ENCODE measurements at regions not wholly inside any gene's neighbourhood (a gene's known extent, or its start where the extent isn't known, plus 50 kb on each side); places are given as distances from the start of the nearest gene placed in this dataset.

DNA sequence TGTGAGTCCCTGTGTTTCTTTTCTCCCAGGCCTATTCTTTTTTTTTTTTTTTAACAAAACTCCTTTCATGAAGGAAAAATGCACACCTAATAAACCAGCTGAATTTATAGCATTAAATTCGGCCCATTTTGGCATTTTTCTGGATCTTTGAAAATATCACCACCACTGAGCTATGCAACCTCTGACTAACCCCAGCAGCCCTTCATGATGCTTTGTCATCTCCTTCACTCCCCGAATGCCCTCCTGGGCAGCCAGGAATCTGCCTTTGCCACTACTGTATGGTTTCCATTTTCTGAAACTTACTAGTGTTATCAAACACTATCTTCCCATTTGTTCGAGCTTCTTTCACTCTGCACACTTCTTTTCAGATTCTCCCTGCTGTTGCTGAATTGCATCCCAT lies 97.9 kb downstream of the ZNF280B start:
- H3K36me3 ChIP-seq = no peaks in the 10 kb centered on the region
- no peak overlapping the region for H3K27ac ChIP-seq (replicated peaks)
- H3K27me3 ChIP-seq (ENCODE audit: low read depth) = peaks cover 96% of the 10 kb centered on the region
- intact Hi-C loops (cut with micrococcal nuclease) = no loop called here
- no peak for DNase-seq
- no peak overlapping the region for H3K4me3 ChIP-seq
- H3K4me1 ChIP-seq = peaks cover 13% of the 10 kb centered on the region
- TF ChIP-seq, protein P1, sequence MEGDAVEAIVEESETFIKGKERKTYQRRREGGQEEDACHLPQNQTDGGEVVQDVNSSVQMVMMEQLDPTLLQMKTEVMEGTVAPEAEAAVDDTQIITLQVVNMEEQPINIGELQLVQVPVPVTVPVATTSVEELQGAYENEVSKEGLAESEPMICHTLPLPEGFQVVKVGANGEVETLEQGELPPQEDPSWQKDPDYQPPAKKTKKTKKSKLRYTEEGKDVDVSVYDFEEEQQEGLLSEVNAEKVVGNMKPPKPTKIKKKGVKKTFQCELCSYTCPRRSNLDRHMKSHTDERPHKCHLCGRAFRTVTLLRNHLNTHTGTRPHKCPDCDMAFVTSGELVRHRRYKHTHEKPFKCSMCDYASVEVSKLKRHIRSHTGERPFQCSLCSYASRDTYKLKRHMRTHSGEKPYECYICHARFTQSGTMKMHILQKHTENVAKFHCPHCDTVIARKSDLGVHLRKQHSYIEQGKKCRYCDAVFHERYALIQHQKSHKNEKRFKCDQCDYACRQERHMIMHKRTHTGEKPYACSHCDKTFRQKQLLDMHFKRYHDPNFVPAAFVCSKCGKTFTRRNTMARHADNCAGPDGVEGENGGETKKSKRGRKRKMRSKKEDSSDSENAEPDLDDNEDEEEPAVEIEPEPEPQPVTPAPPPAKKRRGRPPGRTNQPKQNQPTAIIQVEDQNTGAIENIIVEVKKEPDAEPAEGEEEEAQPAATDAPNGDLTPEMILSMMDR (IDR thresholded peaks at IDR 0.05; ENCODE audit: borderline replicate concordance) = no peak
- peaks cover 21% of the 10 kb centered on the region for H3K9me3 ChIP-seq (replicated peaks)

DNA sequence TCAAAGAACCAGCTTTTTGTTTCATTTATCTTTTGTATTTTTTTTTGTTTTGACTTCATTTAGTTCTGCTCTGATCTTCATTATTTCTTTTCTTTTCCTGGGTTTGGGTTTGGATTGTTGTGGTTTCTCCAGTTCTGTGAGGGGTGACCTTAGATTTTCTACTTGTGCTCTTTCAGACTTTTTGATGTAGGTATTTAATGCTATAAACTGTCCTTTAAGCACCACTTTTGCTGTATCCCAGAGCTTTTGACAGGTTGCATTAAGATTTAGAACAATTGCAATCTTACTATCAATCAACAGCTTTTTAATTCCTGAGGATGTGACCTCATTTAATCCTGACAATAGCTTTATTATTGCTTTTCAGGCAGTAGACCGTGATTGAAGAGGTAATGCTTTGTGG lies 94.3 kb downstream of the ZNF280B start:
- TF ChIP-seq, protein P1 (IDR thresholded peaks at IDR 0.05; ENCODE audit: borderline replicate concordance) = no peak
- Histone ChIP-seq H3K27me3 (ENCODE audit: low read depth) (peaks cover 98% of the 10 kb centered on the region), H3K9me3 (replicated peaks) (peaks cover 29% of the 10 kb centered on the region), H3K4me1 (peaks cover 13% of the 10 kb centered on the region), H3K36me3 (no peaks in the 10 kb centered on the region), H3K27ac (replicated peaks) (no peak overlapping the region), H3K4me3 (no peak overlapping the region)
- no peak for DNase-seq
- intact Hi-C loops (cut with micrococcal nuclease) = no loop called here

DNA sequence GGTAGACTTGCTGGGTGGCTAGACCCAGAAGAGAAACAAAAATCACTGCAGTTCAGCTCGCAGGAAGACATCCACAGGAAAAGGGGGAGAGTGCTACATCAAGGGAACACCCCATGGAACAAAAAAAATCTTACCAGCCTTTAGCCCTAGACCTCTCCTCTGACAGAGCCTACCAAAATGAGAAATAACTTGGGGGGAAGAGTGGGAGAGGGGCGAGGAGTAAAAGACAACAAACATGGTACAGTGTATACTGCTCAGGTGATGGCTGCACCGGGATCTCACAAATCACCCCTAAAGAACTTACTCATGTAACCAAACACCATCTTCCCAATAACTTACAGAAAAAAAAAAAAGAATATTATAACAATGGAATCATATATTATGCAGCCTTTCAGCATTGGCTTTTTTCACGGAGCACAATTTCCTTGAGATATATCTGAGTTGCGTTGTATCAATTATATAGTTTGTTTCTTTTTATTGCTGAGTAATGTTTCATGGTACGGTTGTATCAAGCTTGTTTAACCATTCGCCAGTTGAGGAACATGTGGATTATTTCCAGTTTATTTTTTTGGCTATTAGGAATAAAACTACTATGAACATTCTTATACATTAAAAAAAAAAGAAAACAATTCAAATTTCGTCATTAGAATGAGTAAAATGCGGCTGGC lies 90.9 kb downstream of the ZNF280B start:
- H3K36me3 ChIP-seq = no peaks in the 10 kb centered on the region
- TF ChIP-seq, protein P1 (IDR thresholded peaks at IDR 0.05; ENCODE audit: borderline replicate concordance) = no peak
- H3K4me1 ChIP-seq = no peaks in the 10 kb centered on the region
- no peak for DNase-seq
- intact Hi-C loops (cut with micrococcal nuclease) = no loop called here
- H3K9me3 ChIP-seq (replicated peaks) = peaks cover 21% of the 10 kb centered on the region
- no peak overlapping the region for H3K27ac ChIP-seq (replicated peaks)
- H3K4me3 ChIP-seq = no peak overlapping the region
- peaks cover 97% of the 10 kb centered on the region for H3K27me3 ChIP-seq (ENCODE audit: low read depth)

DNA sequence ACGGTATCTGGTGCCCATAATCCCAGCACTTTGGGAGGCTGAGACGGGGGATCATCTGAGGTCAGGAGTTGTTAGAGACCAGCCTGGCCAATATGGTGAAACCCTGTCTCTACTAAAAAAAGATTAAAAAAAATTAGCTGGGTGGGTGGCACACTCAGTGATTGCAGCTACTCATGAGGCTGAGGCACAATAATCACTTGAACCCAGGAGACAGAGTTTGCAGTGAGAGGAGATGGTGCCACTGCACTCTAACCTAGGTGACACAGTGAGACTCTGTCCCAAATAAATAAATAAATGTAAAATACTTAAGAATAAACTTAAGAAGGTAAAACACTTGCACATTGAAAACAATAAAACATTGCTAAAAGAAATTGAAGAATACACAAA lies 90.4 kb downstream of the ZNF280B start:
- peaks cover 97% of the 10 kb centered on the region for H3K27me3 ChIP-seq (ENCODE audit: low read depth)
- H3K9me3 ChIP-seq (replicated peaks) = peaks cover 15% of the 10 kb centered on the region
- no peak overlapping the region for H3K27ac ChIP-seq (replicated peaks)
- TF ChIP-seq, protein P1 (IDR thresholded peaks at IDR 0.05; ENCODE audit: borderline replicate concordance) = no peak
- intact Hi-C loops (cut with micrococcal nuclease) = no loop called here
- no peaks in the 10 kb centered on the region for H3K36me3 ChIP-seq
- no peaks in the 10 kb centered on the region for H3K4me1 ChIP-seq
- DNase-seq = no peak
- no peak overlapping the region for H3K4me3 ChIP-seq

DNA sequence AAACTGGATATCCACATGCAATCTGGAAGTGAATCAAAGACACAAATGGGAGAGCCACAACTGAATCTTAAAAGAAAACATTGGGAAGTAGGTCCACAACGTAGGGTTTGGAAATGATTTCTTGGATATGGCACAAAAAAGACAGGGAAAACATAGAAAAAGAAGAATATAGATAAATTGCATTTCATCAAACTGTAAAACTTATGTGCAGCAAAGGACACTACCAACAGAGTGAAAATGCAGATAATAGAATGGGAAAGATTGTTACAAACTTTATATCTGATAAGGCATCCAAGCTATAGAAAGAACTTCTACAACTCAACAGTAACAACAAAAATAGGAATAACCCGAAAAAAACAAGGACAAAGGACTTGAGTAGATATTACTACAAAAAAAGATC lies 89.6 kb downstream of the ZNF280B start:
- no peaks in the 10 kb centered on the region for H3K36me3 ChIP-seq
- no peak overlapping the region for H3K27ac ChIP-seq (replicated peaks)
- no peak for DNase-seq
- H3K4me3 ChIP-seq = no peak overlapping the region
- TF ChIP-seq, protein P1 (IDR thresholded peaks at IDR 0.05; ENCODE audit: borderline replicate concordance) = no peak
- intact Hi-C loops (cut with micrococcal nuclease) = no loop called here
- H3K9me3 ChIP-seq (replicated peaks) = peaks cover 8% of the 10 kb centered on the region
- H3K27me3 ChIP-seq (ENCODE audit: low read depth) = peaks cover 97% of the 10 kb centered on the region
- H3K4me1 ChIP-seq = no peaks in the 10 kb centered on the region

Measured in left ventricle myocardium inferior (tissue), 1 donor.